ENCODE measurements at regions not wholly inside any gene's neighbourhood (a gene's known extent, or its start where the extent isn't known, plus 50 kb on each side); places are given as distances from the start of the nearest gene placed in this dataset.

- Histone ChIP-seq H3K27me3 (no peaks in the 10 kb centered on the region), H3K9me3 (no peaks in the 10 kb centered on the region), H3K4me3 (no peak overlapping the region), H3K4me1 (ENCODE audit: insufficient read depth) (no peaks in the 10 kb centered on the region), H3K36me3 (no peaks in the 10 kb centered on the region), H3K27ac (no peak overlapping the region)
- DNase-seq, result no peak
- TF ChIP-seq POLR2A (IDR thresholded peaks at IDR 0.05) (no peak), CTCF (IDR thresholded peaks at IDR 0.05) (no peak), EP300 (IDR thresholded peaks at IDR 0.05) (no peak)
- 91 to 92% (median 91%) methylated on average over 7 of the region's 7 CpGs for WGBS, 3 donors
- intact Hi-C loops (cut with DNase I), result no loop called here
Observed at GRCh38 chr14:49497267-49497666, 88.9 kb downstream of the RPS29 start.

DNA sequence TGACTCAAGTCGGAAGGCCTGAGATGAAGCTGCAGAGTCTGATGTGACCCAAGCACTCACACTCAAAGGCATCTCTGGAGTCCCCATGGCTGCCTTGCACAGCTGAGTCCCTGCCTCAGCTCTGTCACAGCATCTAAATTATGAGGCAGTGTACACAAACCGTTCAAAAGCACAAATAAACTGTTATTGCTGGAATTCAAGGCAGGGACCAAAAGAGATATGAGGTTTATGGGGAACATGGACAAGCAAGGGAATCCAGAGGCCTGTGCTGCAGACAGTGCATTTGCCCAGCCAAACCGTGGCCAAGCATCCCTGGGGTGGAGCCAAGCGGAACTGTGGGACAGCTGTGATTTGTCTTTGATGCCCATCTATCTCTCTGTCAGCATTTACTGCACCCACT is 91.3 kb downstream of the RPS29 start:
- Histone ChIP-seq H3K9me3 (no peaks in the 10 kb centered on the region), H3K36me3 (no peaks in the 10 kb centered on the region), H3K4me1 (ENCODE audit: insufficient read depth) (no peaks in the 10 kb centered on the region), H3K4me3 (no peak overlapping the region), H3K27ac (no peak overlapping the region), H3K27me3 (no peaks in the 10 kb centered on the region)
- no peak for DNase-seq
- intact Hi-C loops (cut with DNase I), result no loop called here
- TF ChIP-seq CTCF (IDR thresholded peaks at IDR 0.05), result no peak
- no peak for TF ChIP-seq POLR2A (IDR thresholded peaks at IDR 0.05)
- TF ChIP-seq EP300 (IDR thresholded peaks at IDR 0.05), result no peak
- WGBS, 3 donors, result 62 to 71% (median 68%) methylated on average over 4 of the region's 4 CpGs

GRCh38 chr14:49493557-49493956 is 92.6 kb downstream of the RPS29 start:
- WGBS, 3 donors, result 61 to 71% (median 67%) methylated on average over 3 of the region's 3 CpGs
- no peak for DNase-seq

GRCh38 chr14:49492151-49492550 is 94.0 kb downstream of the RPS29 start:
- no peaks in the 10 kb centered on the region for H3K4me1 ChIP-seq (ENCODE audit: insufficient read depth)
- no peak for DNase-seq
- no peaks in the 10 kb centered on the region for H3K36me3 ChIP-seq
- no peaks in the 10 kb centered on the region for H3K9me3 ChIP-seq
- H3K27ac ChIP-seq, result no peak overlapping the region
- no peaks in the 10 kb centered on the region for H3K27me3 ChIP-seq
- TF ChIP-seq EP300 (IDR thresholded peaks at IDR 0.05) (no peak), POLR2A (IDR thresholded peaks at IDR 0.05) (no peak), CTCF (IDR thresholded peaks at IDR 0.05) (no peak)
- H3K4me3 ChIP-seq, result no peak overlapping the region
- intact Hi-C loops (cut with DNase I), result no loop called here
- 42 to 53% (median 42%) methylated on average over 3 of the region's 3 CpGs for WGBS, 3 donors

More at GRCh38 chr14:49493557-49493956, 92.6 kb downstream of the RPS29 start:
- intact Hi-C loops (cut with DNase I), result no loop called here
- TF ChIP-seq POLR2A (IDR thresholded peaks at IDR 0.05) (no peak), EP300 (IDR thresholded peaks at IDR 0.05) (no peak), CTCF (IDR thresholded peaks at IDR 0.05) (no peak)
- Histone ChIP-seq H3K4me1 (ENCODE audit: insufficient read depth) (no peaks in the 10 kb centered on the region), H3K9me3 (no peaks in the 10 kb centered on the region), H3K27ac (no peak overlapping the region), H3K27me3 (no peaks in the 10 kb centered on the region), H3K36me3 (no peaks in the 10 kb centered on the region), H3K4me3 (no peak overlapping the region)

GRCh38 chr14:49489341-49489740 is 96.8 kb downstream of the RPS29 start:
- TF ChIP-seq EP300 (IDR thresholded peaks at IDR 0.05), result no peak
- no peak for TF ChIP-seq CTCF (IDR thresholded peaks at IDR 0.05)
- no peak for TF ChIP-seq POLR2A (IDR thresholded peaks at IDR 0.05)
- no peak for DNase-seq
- intact Hi-C loops (cut with DNase I), result no loop called here

More at GRCh38 chr14:49489341-49489740, 96.8 kb downstream of the RPS29 start:
- H3K27me3 ChIP-seq, result no peaks in the 10 kb centered on the region
- H3K27ac ChIP-seq, result no peak overlapping the region
- no peaks in the 10 kb centered on the region for H3K4me1 ChIP-seq (ENCODE audit: insufficient read depth)
- H3K36me3 ChIP-seq, result no peaks in the 10 kb centered on the region
- no peaks in the 10 kb centered on the region for H3K9me3 ChIP-seq
- H3K4me3 ChIP-seq, result no peak overlapping the region

All from ovary (tissue), 7 donors.